OCI-M2 (cell line): ENCODE measurements at regions not wholly inside any gene's neighbourhood (a gene's known extent, or its start where the extent isn't known, plus 50 kb on each side); places are given as distances from the start of the nearest gene placed in this dataset.
"Not testable (repeated sequence)": the region's sequence is repeated elsewhere in the genome, so short reads cannot be mapped to it uniquely, and the experiment has no call there.

ENCODE experiments used
- DNase-seq: peaks from one replicate; lab custom pipeline; 2025; ENCODE audit not compliant: unreplicated experiment; lab: John Stamatoyannopoulos, UW

DNA sequence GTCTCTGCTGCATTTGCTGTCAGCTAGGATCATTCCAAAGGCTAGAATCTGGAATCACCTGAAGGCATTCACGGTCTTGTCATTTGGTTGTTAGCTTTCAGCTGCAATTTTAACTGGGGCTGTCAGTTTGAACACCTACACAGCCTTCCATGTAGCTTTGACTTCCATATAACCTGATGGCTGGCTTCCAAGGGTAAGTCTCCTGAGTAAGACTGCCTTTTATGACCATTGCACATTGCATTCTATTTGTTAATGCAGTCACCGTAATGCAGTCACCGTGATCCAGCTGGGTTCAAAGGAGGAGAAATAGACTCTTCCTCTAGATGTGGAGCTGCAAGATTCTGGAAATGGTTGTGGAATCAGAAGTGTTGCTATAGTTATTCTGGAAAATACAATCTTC lies 1284.2 kb downstream of the ADGRL3 start:
- DNase-seq: no peak

DNA sequence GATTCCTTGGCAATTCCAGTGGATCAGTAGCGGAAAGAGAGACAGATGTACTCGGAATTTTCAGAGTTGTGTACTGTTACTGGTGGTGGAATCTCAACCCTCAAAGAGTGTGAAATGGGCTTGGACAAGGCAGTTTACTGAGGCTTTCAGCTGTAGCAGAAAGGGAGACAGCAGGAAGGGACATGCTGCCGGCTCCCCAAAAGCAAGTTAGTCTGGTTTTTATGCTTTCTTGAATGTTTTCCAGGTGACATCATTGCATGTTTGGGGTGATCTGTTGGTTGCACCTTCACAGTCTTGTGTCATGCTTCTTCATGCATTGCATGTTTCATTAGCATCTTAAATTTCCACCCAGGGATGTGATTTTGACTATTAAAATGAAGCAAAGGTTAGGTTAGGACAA lies 1282.2 kb downstream of the ADGRL3 start:
- no peak for DNase-seq

- DNase-seq: no peak
Measured at GRCh38 chr4:62475596-62475995, 1275.5 kb downstream of the ADGRL3 start.

DNA sequence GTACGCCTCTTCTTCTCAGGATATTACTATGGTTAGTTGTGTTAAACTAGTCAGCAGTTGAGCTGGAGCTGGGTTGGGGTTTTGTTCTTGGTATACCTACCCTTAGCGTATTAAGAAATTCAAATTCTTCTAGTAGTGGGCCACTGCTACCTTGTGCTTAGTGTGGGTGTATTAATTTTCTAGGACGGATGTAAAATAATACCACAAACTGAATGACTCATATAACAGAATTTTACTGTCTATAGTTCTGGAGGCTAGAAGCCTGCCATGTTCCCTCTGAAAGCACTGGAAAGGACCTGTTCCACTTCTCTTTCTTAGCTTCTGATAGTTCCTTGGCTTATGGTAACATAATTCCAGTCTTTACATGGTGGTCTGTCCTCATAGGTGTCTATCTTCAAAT lies 1274.7 kb downstream of the ADGRL3 start:
- DNase-seq: no peak

- DNase-seq: no peak
Measured at GRCh38 chr4:62471021-62471420, 1270.9 kb downstream of the ADGRL3 start.

- no peak for DNase-seq
Measured at GRCh38 chr4:62470421-62470983, 1270.4 kb downstream of the ADGRL3 start.

DNA sequence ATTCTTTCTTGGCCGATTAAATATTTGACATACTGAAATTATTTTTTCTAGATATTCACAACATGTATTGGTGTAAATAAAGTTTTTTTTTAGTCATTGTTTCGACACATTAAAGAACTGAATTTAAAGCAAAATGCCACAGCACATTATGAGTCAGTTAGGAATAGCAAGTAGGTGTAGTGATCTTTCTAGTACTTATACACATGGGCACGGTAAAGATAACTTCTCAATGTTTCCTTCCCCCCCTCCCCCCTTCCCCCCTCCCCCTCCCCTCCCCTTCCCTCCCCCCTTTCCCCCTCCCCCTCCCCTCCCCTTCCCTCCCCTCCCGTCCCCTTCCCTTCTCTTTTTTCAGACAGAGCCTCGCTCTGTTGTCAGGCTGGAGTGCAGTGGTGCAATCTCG lies 1269.9 kb downstream of the ADGRL3 start:
- no peak for DNase-seq

- DNase-seq: no peak
Measured at GRCh38 chr4:62461961-62462360, 1261.8 kb downstream of the ADGRL3 start.

DNA sequence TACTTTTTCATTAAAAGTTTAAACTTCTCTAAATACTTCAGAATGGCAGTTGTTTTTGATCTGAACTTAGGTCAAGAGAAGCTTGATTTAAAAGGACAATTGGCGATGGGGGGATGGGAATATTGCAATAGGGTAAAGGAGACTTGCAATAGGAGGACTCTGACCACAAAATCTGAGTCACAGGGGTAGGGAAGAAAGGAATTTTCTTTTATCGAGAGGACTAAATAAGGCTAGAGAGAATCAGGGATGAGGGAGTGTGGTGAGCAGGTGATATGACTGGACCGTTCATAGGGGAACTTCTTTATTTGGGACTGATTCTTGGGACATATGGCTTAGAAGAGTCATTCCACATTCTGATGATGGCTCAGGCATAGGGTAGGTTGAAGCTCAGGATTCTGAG lies 1260.2 kb downstream of the ADGRL3 start:
- DNase-seq: no peak

DNA sequence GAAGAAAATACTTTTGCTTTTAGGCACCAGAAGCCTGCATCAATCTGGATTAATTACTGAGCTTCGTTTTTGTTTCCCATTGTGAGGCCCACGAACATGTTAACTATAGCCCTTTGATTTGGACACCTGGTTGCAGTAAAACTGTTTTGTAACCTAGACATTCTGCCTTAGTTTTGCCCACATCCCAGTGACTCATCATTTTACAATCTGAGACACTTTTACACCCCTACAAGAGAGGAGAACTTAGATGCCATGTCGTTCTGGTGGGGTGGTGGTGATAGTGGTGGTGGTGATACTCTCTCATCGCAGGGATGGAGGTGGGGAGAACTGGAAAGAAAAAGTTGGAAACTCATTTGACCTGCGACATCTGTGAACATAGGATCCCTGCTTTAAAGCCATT lies 1257.2 kb downstream of the ADGRL3 start:
- no peak for DNase-seq

GRCh38 chr4:62455871-62456270 lies 1255.7 kb downstream of the ADGRL3 start:
- no peak for DNase-seq

GRCh38 chr4:62454535-62454934 lies 1254.4 kb downstream of the ADGRL3 start:
- DNase-seq: no peak

DNA sequence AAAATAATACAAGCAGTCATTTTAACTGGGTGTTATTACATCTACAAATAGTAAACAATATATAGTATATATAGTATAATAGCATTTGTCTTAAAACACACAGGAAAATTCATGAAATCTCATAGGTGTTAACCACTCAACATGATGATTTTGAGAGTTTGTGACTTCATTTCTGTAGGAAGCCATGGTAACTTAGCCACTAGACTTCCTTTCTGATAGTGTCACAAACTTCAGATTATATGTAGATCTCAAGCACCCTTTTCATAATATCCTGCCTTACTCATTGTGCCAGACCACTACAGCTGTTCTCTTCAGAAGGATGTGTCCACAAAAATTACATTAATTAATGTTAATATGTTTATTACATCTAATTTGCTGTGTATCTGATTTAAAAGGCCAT lies 1250.6 kb downstream of the ADGRL3 start:
- no peak for DNase-seq

- DNase-seq: no peak
Measured at GRCh38 chr4:62449538-62449937, 1249.4 kb downstream of the ADGRL3 start.

DNA sequence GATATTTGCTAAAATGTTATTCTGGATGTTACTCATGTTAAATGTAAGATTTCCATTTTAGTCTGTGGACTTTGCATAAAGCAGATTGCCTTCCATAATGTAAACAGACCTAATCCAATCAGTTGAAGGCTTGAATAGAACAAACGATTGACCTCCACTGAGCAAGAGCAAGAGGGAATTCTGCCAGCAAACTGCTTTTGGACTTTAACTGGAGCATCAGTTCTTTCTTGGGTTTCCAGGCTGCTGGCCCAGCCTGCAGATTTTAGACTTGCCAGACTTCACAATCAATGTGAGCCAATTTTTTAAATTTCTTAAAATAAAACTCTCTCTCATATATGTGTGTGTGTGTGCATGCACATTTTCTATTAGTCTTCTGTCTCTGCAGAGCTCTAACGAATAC lies 1248.8 kb downstream of the ADGRL3 start:
- DNase-seq: no peak

DNA sequence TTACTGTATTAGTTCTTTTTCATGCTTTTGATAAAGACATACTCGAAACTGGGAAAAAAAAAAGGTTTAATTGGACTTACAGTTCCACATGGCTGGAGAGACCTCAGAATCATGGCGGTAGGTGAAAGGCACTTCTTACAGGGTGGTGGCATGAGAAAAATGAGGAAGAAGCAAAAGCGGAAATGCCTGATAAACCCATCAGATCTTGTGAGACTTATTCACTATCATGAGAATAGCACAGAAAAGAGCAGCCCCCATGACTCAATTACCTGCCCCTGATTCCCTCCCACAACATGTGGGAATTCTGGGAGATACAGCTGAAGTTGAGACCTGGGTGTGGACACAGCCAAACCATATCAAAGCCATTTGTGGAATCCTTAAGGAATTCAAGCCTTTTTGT lies 1238.9 kb downstream of the ADGRL3 start:
- DNase-seq: no peak

DNA sequence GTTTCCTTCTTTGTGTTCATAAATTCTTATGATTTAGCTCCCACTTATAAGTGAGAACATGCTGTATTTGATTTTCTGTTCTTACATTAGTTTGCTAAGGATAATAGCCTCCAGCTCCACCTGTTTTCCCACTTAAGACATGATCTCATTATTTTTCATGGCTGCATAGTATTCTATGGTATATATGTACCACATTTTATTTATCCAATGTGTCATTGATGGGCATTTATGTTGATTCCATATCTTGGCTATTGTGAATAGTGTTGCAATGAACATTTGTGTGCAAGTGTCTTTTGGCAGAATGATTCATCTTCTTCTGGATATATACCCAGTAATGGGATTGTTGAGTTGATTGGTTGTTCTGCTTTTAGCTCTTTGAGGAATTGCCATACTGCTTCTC lies 1234.8 kb downstream of the ADGRL3 start:
- DNase-seq: no peak

DNA sequence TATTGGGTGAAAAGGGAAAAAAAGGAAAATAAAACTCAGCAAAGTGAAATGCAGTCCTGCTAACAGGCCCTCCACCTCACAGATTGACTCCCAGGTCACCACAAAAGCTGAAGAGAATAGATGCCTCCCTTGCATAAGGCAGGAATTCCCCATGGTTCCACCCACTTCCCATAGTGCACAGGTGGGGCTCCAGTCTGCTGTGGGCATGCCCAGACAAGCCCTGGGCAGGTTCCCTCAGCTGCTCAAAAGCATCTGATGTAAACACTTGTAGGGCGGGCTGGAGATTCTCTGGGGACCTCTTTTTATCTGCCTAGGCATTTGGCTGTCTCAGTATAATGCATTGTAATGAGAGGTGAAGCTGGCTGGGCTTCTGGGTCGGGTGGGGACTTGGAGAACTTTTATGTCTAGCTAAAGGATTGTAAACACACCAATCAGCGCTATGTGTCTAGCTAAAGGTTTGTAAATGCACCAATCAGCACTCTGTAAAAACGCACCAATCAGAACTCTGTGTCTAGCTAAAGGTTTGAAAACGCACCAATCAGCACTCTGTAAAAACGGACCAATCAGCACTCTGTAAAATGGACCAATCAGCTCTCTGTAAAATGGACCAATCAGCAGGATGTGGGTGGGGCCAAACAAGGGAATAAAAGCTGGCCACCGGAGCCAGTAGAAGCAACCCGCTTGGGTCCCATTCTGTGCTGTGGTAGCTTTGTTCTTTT lies 1231.5 kb downstream of the ADGRL3 start:
- not testable (repeated sequence) for DNase-seq

- no peak for DNase-seq
Measured at GRCh38 chr4:62429297-62429696, 1229.2 kb downstream of the ADGRL3 start.

DNA sequence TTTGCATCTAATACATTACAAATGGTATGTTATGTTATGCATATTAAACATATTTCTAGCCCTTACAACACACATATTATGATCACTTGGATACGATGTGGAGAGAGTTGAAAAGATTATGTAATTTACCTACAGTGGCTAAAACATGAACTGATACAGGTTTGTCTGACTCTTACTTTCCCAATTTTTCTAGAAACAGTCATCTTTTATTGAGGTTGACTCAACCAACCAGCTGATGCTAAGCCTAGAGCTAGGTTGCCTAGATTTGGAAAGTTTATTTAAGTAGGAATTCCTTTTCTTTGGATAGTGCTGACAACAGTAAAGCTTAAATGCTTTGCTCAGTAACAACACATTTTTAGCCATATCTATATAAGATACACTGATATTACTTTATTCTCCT lies 1215.1 kb downstream of the ADGRL3 start:
- no peak for DNase-seq

DNA sequence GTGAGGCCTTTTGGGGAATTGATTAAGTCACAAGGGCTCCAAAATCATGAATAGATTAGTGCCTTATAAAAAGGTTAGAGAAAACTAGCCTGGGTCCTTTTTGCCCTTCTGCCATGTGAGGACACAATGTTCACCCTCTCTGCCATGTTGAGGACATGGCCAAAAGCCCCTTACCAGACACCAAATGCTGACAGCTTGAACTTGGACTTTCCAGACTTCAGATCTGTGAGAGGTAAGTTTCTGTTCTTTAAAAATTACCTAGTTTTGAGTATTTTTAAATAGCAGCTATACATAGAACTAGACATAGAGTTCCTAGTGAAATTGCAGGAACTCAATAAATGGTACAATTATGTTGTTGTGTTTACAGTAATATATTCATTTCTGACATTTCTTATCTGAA lies 1214.4 kb downstream of the ADGRL3 start:
- DNase-seq: no peak

- no peak for DNase-seq
Measured at GRCh38 chr4:62410371-62411003, 1210.4 kb downstream of the ADGRL3 start.

DNA sequence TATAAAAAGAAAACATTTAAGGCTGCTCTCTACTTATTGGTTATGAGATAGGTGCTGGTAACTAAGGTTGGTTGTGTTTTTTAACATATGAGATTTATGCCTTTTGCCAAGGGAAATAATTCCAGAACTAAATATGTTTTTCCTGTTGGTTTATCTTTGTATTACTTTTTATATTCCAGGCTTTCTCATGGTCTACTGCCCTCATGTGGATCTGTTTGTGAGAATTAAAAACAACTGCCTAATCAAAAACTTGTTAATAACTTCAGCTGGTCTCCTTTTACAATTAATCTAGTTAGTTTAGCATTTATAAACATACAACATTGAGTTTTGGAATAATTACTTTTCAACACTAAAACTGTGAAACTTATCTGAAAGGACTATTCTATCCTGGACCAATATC lies 1208.3 kb downstream of the ADGRL3 start:
- DNase-seq: no peak
